HCT116 (cell line): ENCODE measurements at regions not wholly inside any gene's neighbourhood (a gene's known extent, or its start where the extent isn't known, plus 50 kb on each side); places are given as distances from the start of the nearest gene placed in this dataset.
A peak's percentile ranks its signal among the peaks of the same experiment; 100 is the strongest.

ENCODE experiments used
- ATAC-seq: fragments of 200-7000 bp; cut with Tn5 transposase; 2 replicates; pipeline ENCODE4 v1.9.1; 2020; ENCODE audit warnings: mild to moderate bottlenecking, moderate library complexity
- BruUV-seq: library from RNA; stranded (reverse); fragments of 400-500 nt; replicated peaks from 2 replicates; lab custom pipeline; 2021; lab: Mats Ljungman, UMichigan
- CTCF ChIA-PET: fragments of 300-600 bp; sonication (Branson Sonifier 250); formaldehyde crosslinking; loops from one replicate; lab custom pipeline; 2021; ENCODE audit warnings: antibody characterized with exemption; lab: Charles Lee
- POLR2A ChIA-PET: fragments of 300-600, 350-600 bp; sonication (Branson Sonifier 250); formaldehyde crosslinking; loops from one replicate; lab custom pipeline; 2021; ENCODE audit warnings: antibody characterized with exemption; lab: Charles Lee
- RAD21 ChIA-PET, 2 experiments: fragments of 300-600 bp; sonication (Branson Sonifier 250); formaldehyde crosslinking; loops; one replicate each; lab custom pipeline; 2023; ENCODE audit warnings: low total read pairs in 2 of 2; ENCODE audit not compliant: uncharacterized antibody in 2 of 2, unreplicated experiment in 2 of 2, low non-redundant PET in 1 of 2; lab: Charles Lee
- DNase-seq: peaks from one replicate; pipeline ENCODE4 v3.0.0-alpha.2; 2010; ENCODE audit warnings: low read depth, low spot score
- H2AFZ ChIP-seq: fragments of 200-600 bp; shearing (Covaris generic), sonication (generic); 2 replicates; pipeline ENCODE4 v1.6.1; 2017; ENCODE audit warnings: low read depth, mixed run types, mixed read lengths, antibody characterized with exemption, low read length; ENCODE audit not compliant: poor library complexity, severe bottlenecking
- H3K27ac ChIP-seq: 2 replicates; pipeline ENCODE4 v1.5.1; 2012; ENCODE audit warnings: low read depth, low read length
- H3K27me3 ChIP-seq: fragments of 200-600 bp; sonication (generic); 2 replicates; pipeline ENCODE4 v1.6.1; 2016; ENCODE audit warnings: mixed run types, low read length, mixed read lengths; ENCODE audit not compliant: insufficient read depth
- H3K36me3 ChIP-seq, 2 experiments: fragments of 200-500 bp in 1 of 2; fragments of 200-600 bp in 1 of 2; sonication (Bioruptor generic) in 1 of 2; sonication (generic) in 1 of 2; 2 replicates each; pipeline versions ENCODE4 v1.5.1 to v1.6.1; 2014 to 2016; ENCODE audit warnings: low read length in 2 of 2, inconsistent platforms in 1 of 2, mixed read lengths in 1 of 2, mixed run types in 1 of 2; ENCODE audit not compliant: insufficient read depth in 2 of 2, control insufficient read depth in 1 of 2
- H3K4me1 ChIP-seq, 2 experiments: fragments of 200-600 bp in 1 of 2; sonication (generic) in 1 of 2; 2 replicates each; pipeline versions ENCODE4 v1.5.1 to v1.6.1; 2012 to 2017; ENCODE audit warnings: low read length in 2 of 2, inconsistent platforms in 1 of 2, mild to moderate bottlenecking in 1 of 2, mixed read lengths in 1 of 2, mixed run types in 1 of 2, moderate library complexity in 1 of 2; ENCODE audit not compliant: insufficient read depth in 2 of 2, control insufficient read depth in 1 of 2
- H3K4me2 ChIP-seq: fragments of 200-600 bp; sonication (generic); 2 replicates; pipeline ENCODE4 v1.6.1; 2017; ENCODE audit warnings: mixed run types, low read length, mixed read lengths
- H3K4me3 ChIP-seq, 2 experiments: fragments of 200-600 bp in 1 of 2; sonication (generic) in 1 of 2; replicated peaks in 1 of 2; 2 replicates each; pipeline ENCODE4 v1.5.1; 2011 to 2016; ENCODE audit warnings: low read length in 2 of 2, control low read depth in 1 of 2, low read depth in 1 of 2, mild to moderate bottlenecking in 1 of 2, mixed read lengths in 1 of 2, mixed run types in 1 of 2
- H3K79me2 ChIP-seq: fragments of 200-600 bp; sonication (generic); 2 replicates; pipeline ENCODE4 v1.6.1; 2017; ENCODE audit warnings: mild to moderate bottlenecking, mixed run types, low read length, moderate library complexity, mixed read lengths; ENCODE audit not compliant: insufficient read depth
- H3K9ac ChIP-seq: fragments of 200-600 bp; sonication (generic); 2 replicates; pipeline ENCODE4 v1.6.1; 2016; ENCODE audit warnings: low read length, mixed read lengths
- H3K9me2 ChIP-seq: fragments of 200-600 bp; sonication (generic), shearing (Covaris generic); 2 replicates; pipeline ENCODE4 v1.6.1; 2017; ENCODE audit warnings: mixed run types, mild to moderate bottlenecking, moderate library complexity; ENCODE audit not compliant: insufficient read depth
- H3K9me3 ChIP-seq, 2 experiments: fragments of 200-500 bp in 1 of 2; fragments of 200-600 bp in 1 of 2; sonication (Bioruptor generic) in 1 of 2; sonication (generic) in 1 of 2; 2 replicates each; pipeline ENCODE4 v1.6.1; 2014 to 2017; ENCODE audit warnings: low read length in 2 of 2, mixed read lengths in 2 of 2, inconsistent platforms in 1 of 2, low read depth in 1 of 2, mild to moderate bottlenecking in 1 of 2, mixed run types in 1 of 2, moderate library complexity in 1 of 2; ENCODE audit not compliant: control insufficient read depth in 1 of 2, insufficient read depth in 1 of 2
- H4K20me1 ChIP-seq: fragments of 200-600 bp; sonication (generic), shearing (Covaris generic); 2 replicates; pipeline ENCODE4 v1.6.1; 2017; ENCODE audit warnings: mixed run types, mild to moderate bottlenecking, moderate library complexity; ENCODE audit not compliant: insufficient read depth
- CEBPB ChIP-seq: IDR thresholded peaks from 2 replicates; pipeline ENCODE4 v1.6.1; 2012; ENCODE audit warnings: low read depth
- EZH2phosphoT487 ChIP-seq: fragments of 200-600 bp; IDR thresholded peaks from 2 replicates; pipeline ENCODE4 v1.6.1; 2018; ENCODE audit warnings: antibody characterized with exemption, borderline replicate concordance
- JUND ChIP-seq: IDR thresholded peaks from 2 replicates; pipeline ENCODE4 v1.6.1; 2012
- POLR2A ChIP-seq: IDR thresholded peaks from 2 replicates; pipeline ENCODE4 v1.7.0; 2011; ENCODE audit warnings: borderline replicate concordance; ENCODE audit not compliant: insufficient read depth, insufficient read length; ENCODE audit errors: extremely low read depth
- POLR2AphosphoS5 ChIP-seq: IDR thresholded peaks from 2 replicates; pipeline ENCODE4 v1.6.1; 2011; ENCODE audit warnings: mild to moderate bottlenecking, low read depth, low read length, moderate library complexity
- TCF7L2 ChIP-seq: IDR thresholded peaks from 2 replicates; pipeline ENCODE4 v1.7.0; 2011; ENCODE audit warnings: borderline replicate concordance, inconsistent platforms; ENCODE audit not compliant: insufficient read depth, insufficient read length; ENCODE audit errors: extremely low read depth
- ZNF274 ChIP-seq: fragments of 200-500 bp; sonication (Bioruptor generic); IDR thresholded peaks from 2 replicates; pipeline ENCODE4 v1.6.1; 2014; ENCODE audit warnings: mild to moderate bottlenecking, low read depth, low read length, inconsistent platforms
- intact Hi-C: fragments of 100-400 bp; cut with micrococcal nuclease; formaldehyde crosslinking; loops from 2 replicates; pipeline ENCODE4 v1.10.0; 2022

GRCh38 chr5:115382989-115383388 is 86.5 kb upstream of the CCDC112 start:
- intact Hi-C loops: loop anchor here (5.0 kb wide), 1 partner anchor 79 kb away; no protein-coding TSS in a partner anchor
- Histone ChIP-seq H3K9ac (no peak overlapping the region), H3K27ac (no peak overlapping the region), H3K27me3 (no peaks in the 10 kb centered on the region), H2AFZ (no peak overlapping the region), H3K9me3 (no peaks in the 10 kb centered on the region), H3K4me3 (no peak overlapping the region), H4K20me1 (no peaks in the 10 kb centered on the region), H3K9me2 (no peaks in the 10 kb centered on the region), H3K4me2 (no peak overlapping the region), H3K4me1 (peaks cover 12 to 50% of the 10 kb centered on the region in 2 experiments), H3K79me2 (no peaks in the 10 kb centered on the region), H3K36me3 (no peaks in the 10 kb centered on the region)
- ATAC-seq: no peak
- ChIA-PET CTCF (no interaction called here), POLR2A (no interaction called here), RAD21 (no interaction called here)
- BruUV-seq: no TSS peak
- DNase-seq: no peak
- TF ChIP-seq POLR2A (no peak), CEBPB (peak; percentile 36; the same call in 1 of the 2 replicates)

GRCh38 chr5:115381911-115382662 is 85.6 kb upstream of the CCDC112 start:
- no peaks in the 10 kb centered on the region for H3K27me3 ChIP-seq
- RAD21 ChIA-PET: interaction anchor here in 1 of 2 experiments (0.7 kb wide), 1 partner anchor 193 kb away, joined by 5 read pairs; no protein-coding TSS in a partner anchor
- TF ChIP-seq JUND (no peak), ZNF274 (no peak), TCF7L2 (no peak), EZH2phosphoT487 (no peak), POLR2AphosphoS5 (no peak)
- TF ChIP-seq, all 23 proteins: peak for 0
- Histone ChIP-seq H3K9me2 (no peaks in the 10 kb centered on the region), H3K4me2 (no peak overlapping the region), H4K20me1 (no peaks in the 10 kb centered on the region), H3K4me3 (no peak overlapping the region), H3K27ac (no peak overlapping the region), H3K9me3 (no peaks in the 10 kb centered on the region), H3K79me2 (no peaks in the 10 kb centered on the region), H3K9ac (no peak overlapping the region), H3K36me3 (no peaks in the 10 kb centered on the region), H2AFZ (no peak overlapping the region), H3K4me1 (peaks cover 16 to 59% of the 10 kb centered on the region in 2 experiments)
- DNase-seq (no peak), ATAC-seq (no peak)
- ChIA-PET POLR2A (interaction anchor here (0.7 to 0.8 kb wide), 2 partner anchors 79 to 154 kb away, joined by 3 read pairs; no protein-coding TSS in a partner anchor), CTCF (interaction anchor here (1.1 kb wide), 1 partner anchor 193 kb away, joined by 4 read pairs; no protein-coding TSS in a partner anchor)
- intact Hi-C loops: loop anchor here (5.0 kb wide), 1 partner anchor 80 kb away; no protein-coding TSS in a partner anchor
- no TSS peak for BruUV-seq
